ENCODE measurements at regions not wholly inside any gene's neighbourhood (a gene's known extent, or its start where the extent isn't known, plus 50 kb on each side); places are given as distances from the start of the nearest gene placed in this dataset.

DNA sequence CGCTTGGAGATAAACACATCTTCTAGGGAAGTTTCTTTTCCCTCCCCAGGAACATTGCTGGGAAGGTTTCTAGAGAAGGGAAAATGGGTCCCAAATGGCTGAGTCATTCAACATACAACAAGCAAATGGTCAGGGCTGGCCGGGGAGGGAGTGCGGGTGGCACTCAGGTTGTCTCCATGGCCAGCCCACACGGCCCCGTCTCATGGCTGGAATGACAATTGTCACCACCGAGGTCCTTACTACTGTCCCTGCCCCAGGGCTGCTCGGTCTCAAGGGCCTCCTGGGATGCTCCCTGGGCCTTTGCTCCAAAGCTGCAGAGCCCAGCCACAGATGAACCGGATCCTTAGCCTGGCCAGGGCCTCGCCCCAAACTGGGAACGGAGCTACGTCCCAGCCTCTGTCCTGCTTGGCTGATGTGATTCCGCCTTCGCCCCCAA lies 121.9 kb downstream of the FGF18 start:
- TF ChIP-seq SMC3 (conservative IDR thresholded peaks at IDR 0.05; ENCODE audit: poor library complexity) (no peak), EZH2 (IDR thresholded peaks at IDR 0.05; ENCODE audit: borderline replicate concordance, insufficient read depth, low read length, poor library complexity, severe bottlenecking) (no peak), EP300 (conservative IDR thresholded peaks at IDR 0.05; ENCODE audit: poor library complexity, severe bottlenecking) (no peak)
- TF ChIP-seq, protein P1, sequence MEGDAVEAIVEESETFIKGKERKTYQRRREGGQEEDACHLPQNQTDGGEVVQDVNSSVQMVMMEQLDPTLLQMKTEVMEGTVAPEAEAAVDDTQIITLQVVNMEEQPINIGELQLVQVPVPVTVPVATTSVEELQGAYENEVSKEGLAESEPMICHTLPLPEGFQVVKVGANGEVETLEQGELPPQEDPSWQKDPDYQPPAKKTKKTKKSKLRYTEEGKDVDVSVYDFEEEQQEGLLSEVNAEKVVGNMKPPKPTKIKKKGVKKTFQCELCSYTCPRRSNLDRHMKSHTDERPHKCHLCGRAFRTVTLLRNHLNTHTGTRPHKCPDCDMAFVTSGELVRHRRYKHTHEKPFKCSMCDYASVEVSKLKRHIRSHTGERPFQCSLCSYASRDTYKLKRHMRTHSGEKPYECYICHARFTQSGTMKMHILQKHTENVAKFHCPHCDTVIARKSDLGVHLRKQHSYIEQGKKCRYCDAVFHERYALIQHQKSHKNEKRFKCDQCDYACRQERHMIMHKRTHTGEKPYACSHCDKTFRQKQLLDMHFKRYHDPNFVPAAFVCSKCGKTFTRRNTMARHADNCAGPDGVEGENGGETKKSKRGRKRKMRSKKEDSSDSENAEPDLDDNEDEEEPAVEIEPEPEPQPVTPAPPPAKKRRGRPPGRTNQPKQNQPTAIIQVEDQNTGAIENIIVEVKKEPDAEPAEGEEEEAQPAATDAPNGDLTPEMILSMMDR (IDR thresholded peaks at IDR 0.05; ENCODE audit: poor library complexity, severe bottlenecking), result no peak

Measured in neural cell (in vitro differentiated cells).